ENCODE measurements at regions not wholly inside any gene's neighbourhood (a gene's known extent, or its start where the extent isn't known, plus 50 kb on each side); places are given as distances from the start of the nearest gene placed in this dataset.

- no peak for TF ChIP-seq ZNF462 (CRISPR knock-in tag; IDR thresholded peaks at IDR 0.05)
- no peak for TF ChIP-seq CREB1 (CRISPR knock-in tag; IDR thresholded peaks at IDR 0.05; ENCODE audit: low read depth)
- no peak for TF ChIP-seq JUNB (IDR thresholded peaks at IDR 0.05; ENCODE audit: unreplicated experiment)
- TF ChIP-seq EZH2 (IDR thresholded peaks at IDR 0.05; ENCODE audit: low read depth, unreplicated experiment): no peak
- no peak for TF ChIP-seq ETS1 (IDR thresholded peaks at IDR 0.05)
- TF ChIP-seq POLR2AphosphoS5 (IDR thresholded peaks at IDR 0.05; ENCODE audit: low read depth): no peak
- no peak for TF ChIP-seq ZNF331 (CRISPR knock-in tag; IDR thresholded peaks at IDR 0.05; ENCODE audit: low read depth)
- TF ChIP-seq REST (IDR thresholded peaks at IDR 0.05; ENCODE audit: unreplicated experiment): no peak
- TF ChIP-seq NANOG (IDR thresholded peaks at IDR 0.05; ENCODE audit: borderline replicate concordance): no peak
- TF ChIP-seq ZNF114 (CRISPR knock-in tag; IDR thresholded peaks at IDR 0.05): no peak
These were observed 56.2 kb upstream of the LEKR1 start (continued) for GRCh38 chr3:156769721-156770654.

Data from GM23338 (cell line).